Stomach (tissue), 8 donors: ENCODE measurements at regions not wholly inside any gene's neighbourhood (a gene's known extent, or its start where the extent isn't known, plus 50 kb on each side); places are given as distances from the start of the nearest gene placed in this dataset.

Experiments used
- DNase-seq, 2 donors: peaks; one replicate each; pipeline versions ENCODE4 v3.0.0 to v3.0.0-alpha.2; 2013 to 2019
- H3K27ac ChIP-seq, 5 donors: fragments of 200-600 bp in 4 of 5; sonication (generic) in 4 of 5; one replicate each; pipeline ENCODE4 v1.5.1; 2013 to 2019; ENCODE audit warnings: mild to moderate bottlenecking in 1 of 5, moderate library complexity in 1 of 5
- H3K27me3 ChIP-seq, 3 donors: fragments of 200-600 bp; sonication (generic); one replicate each; pipeline ENCODE4 v1.5.1; 2017 to 2019; ENCODE audit warnings: mixed run types in 1 of 3
- H3K36me3 ChIP-seq, 4 donors: fragments of 200-600 bp; sonication (generic); 1 replicate in 3 of 4; 2 replicates in 1 of 4; pipeline ENCODE4 v1.5.1; 2016 to 2019
- H3K4me1 ChIP-seq, 4 donors: fragments of 200-600 bp; sonication (generic); one replicate each; pipeline ENCODE4 v1.5.1; 2016 to 2019
- H3K4me3 ChIP-seq, 4 donors: fragments of 200-600 bp; sonication (generic) in 3 of 4; one replicate each; pipeline ENCODE4 v1.5.1; 2016 to 2019; ENCODE audit warnings: mild to moderate bottlenecking in 1 of 4
- H3K9me3 ChIP-seq, 4 donors: fragments of 200-600 bp; sonication (generic); one replicate each; pipeline ENCODE4 v1.5.1; 2016 to 2019
- EP300 ChIP-seq: sonication (generic); formaldehyde crosslinking; IDR thresholded peaks from one replicate; pipeline ENCODE4 v1.6.1; 2017; ENCODE audit warnings: antibody characterized with exemption
- POLR2A ChIP-seq, 4 donors: fragments of 450-650 bp; IDR thresholded peaks; one replicate each; pipeline ENCODE4 v1.6.1; 2016; ENCODE audit warnings: antibody characterized with exemption in 4 of 4, control low read depth in 2 of 4, mild to moderate bottlenecking in 1 of 4, moderate library complexity in 1 of 4
- POLR2AphosphoS5 ChIP-seq, 3 donors: sonication (generic); formaldehyde crosslinking; IDR thresholded peaks; one replicate each; pipeline ENCODE4 v1.6.1; 2016; ENCODE audit warnings: antibody characterized with exemption in 3 of 3
- WGBS, 5 donors: extraction: QIAGEN DNeasy Blood & Tissue Kit in 3 of 5; methylation state at CpG; one replicate each; pipeline versions ENCODE4 v1.1.5 to v1.1.7; 2013 to 2018; 5-methylcytosine and 5-hydroxymethylcytosine counted together
- intact Hi-C: fragments of 100-400 bp; cut with DNase I; formaldehyde crosslinking; loops from one replicate; pipeline ENCODE4 v1.15.1; 2023; ENCODE audit warnings: low total_unique reads
- TF ChIP-seq, protein P1 (sequence below), 7 experiments: fragments of 450-650 bp in 4 of 7; fragments of 200-600 bp in 3 of 7; sonication (generic) in 3 of 7; IDR thresholded peaks; one replicate each; pipeline ENCODE4 v1.5.1; 2016 to 2019; ENCODE audit warnings: antibody characterized with exemption in 7 of 7, control low read depth in 2 of 7, mild to moderate bottlenecking in 1 of 7
- donor health status: healthy with polysubstance abuse.
- donor health status: Bipolar disorder and iron deficiency.
- donor health status: healthy.

DNA sequence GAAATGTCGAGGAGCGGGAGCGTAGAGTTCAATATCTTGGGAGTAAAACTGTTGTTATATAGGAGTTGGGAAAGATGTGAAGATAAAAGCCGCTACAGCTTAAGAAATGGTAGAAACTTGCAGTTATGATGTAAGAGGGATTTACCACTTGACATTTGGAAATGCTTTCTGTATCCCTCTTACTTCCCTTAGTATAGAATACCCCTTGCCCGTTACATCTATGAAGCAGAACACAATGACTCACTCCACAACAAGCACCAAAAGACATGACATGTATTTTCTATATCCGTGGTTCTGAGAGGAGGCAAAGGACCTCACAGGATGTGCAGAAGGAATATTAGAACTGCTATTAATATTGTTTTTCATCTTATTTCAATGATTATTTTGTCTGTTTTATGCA, 254.2 kb upstream of the NR2F2 start:
- no peak overlapping the region for H3K4me3 ChIP-seq
- no peaks in the 10 kb centered on the region for H3K36me3 ChIP-seq
- no peak for DNase-seq
- no peaks in the 10 kb centered on the region for H3K27me3 ChIP-seq
- H3K4me1 ChIP-seq = no peaks in the 10 kb centered on the region
- no peak for TF ChIP-seq EP300
- intact Hi-C loops = no loop called here
- H3K27ac ChIP-seq = no peak overlapping the region
- 90 to 97% (median 96%) methylated on average over 6 of the region's 6 CpGs for WGBS, 5 donors
- H3K9me3 ChIP-seq = no peaks in the 10 kb centered on the region

DNA sequence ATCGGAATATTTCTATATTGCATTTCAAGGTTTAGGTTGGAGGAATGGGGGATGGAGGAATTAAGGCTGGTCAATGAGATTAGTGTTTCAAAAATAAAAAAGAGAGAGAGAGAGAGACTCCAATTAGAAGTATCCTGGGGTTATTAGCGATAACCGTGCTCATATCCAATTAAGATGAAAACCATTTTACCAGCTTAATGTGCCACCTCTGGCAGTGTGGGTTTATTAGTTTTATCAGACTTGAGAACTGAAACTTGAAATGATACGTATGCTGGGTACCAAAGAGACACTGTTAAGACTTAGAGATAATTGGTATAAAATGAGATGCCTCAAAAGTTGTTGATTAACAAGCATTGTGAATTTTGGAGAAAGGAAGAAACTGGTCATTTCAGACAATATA, 251.5 kb upstream of the NR2F2 start:
- no peak overlapping the region for H3K27ac ChIP-seq
- H3K4me3 ChIP-seq = no peak overlapping the region
- no peaks in the 10 kb centered on the region for H3K27me3 ChIP-seq
- no peaks in the 10 kb centered on the region for H3K4me1 ChIP-seq
- no peak for TF ChIP-seq POLR2AphosphoS5 (IDR thresholded peaks at IDR 0.05)
- TF ChIP-seq, protein P1, sequence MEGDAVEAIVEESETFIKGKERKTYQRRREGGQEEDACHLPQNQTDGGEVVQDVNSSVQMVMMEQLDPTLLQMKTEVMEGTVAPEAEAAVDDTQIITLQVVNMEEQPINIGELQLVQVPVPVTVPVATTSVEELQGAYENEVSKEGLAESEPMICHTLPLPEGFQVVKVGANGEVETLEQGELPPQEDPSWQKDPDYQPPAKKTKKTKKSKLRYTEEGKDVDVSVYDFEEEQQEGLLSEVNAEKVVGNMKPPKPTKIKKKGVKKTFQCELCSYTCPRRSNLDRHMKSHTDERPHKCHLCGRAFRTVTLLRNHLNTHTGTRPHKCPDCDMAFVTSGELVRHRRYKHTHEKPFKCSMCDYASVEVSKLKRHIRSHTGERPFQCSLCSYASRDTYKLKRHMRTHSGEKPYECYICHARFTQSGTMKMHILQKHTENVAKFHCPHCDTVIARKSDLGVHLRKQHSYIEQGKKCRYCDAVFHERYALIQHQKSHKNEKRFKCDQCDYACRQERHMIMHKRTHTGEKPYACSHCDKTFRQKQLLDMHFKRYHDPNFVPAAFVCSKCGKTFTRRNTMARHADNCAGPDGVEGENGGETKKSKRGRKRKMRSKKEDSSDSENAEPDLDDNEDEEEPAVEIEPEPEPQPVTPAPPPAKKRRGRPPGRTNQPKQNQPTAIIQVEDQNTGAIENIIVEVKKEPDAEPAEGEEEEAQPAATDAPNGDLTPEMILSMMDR (IDR thresholded peaks at IDR 0.05) = no peak
- TF ChIP-seq POLR2A (IDR thresholded peaks at IDR 0.05) = no peak
- TF ChIP-seq EP300 = no peak
- no peaks in the 10 kb centered on the region for H3K9me3 ChIP-seq
- 90 to 96% (median 93%) methylated on average over 4 of the region's 4 CpGs for WGBS, 5 donors
- DNase-seq = no peak
- intact Hi-C loops = no loop called here
- no peaks in the 10 kb centered on the region for H3K36me3 ChIP-seq

DNA sequence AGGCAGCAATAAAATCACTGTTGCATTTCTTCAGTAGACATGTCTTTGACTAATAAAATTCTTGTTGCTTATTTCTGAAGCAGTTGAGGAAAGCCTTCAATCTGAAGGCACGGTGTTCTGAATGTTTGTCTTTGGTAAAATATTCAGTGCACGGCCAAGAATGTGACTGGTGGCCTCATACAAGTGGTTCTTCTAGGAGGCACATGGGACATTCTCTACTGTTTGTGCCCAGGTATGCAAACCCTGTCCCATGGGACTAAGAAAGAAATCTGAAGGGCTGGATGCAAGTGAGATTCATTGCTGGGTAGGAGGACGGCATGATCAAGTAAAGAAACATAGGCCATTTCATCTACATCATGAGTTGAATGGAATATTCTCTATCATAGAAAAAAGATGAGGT, 250.6 kb upstream of the NR2F2 start:
- intact Hi-C loops = no loop called here
- Histone ChIP-seq H3K4me3 (no peak overlapping the region), H3K36me3 (no peaks in the 10 kb centered on the region), H3K9me3 (no peaks in the 10 kb centered on the region), H3K27me3 (no peaks in the 10 kb centered on the region), H3K27ac (no peak overlapping the region), H3K4me1 (no peaks in the 10 kb centered on the region)
- TF ChIP-seq POLR2A (IDR thresholded peaks at IDR 0.05) (no peak), POLR2AphosphoS5 (IDR thresholded peaks at IDR 0.05) (no peak), EP300 (no peak)
- TF ChIP-seq, protein P1 (IDR thresholded peaks at IDR 0.05) = no peak
- no peak for DNase-seq
- WGBS, 5 donors = 71 to 86% (median 75%) methylated on average over 3 of the region's 3 CpGs

DNA sequence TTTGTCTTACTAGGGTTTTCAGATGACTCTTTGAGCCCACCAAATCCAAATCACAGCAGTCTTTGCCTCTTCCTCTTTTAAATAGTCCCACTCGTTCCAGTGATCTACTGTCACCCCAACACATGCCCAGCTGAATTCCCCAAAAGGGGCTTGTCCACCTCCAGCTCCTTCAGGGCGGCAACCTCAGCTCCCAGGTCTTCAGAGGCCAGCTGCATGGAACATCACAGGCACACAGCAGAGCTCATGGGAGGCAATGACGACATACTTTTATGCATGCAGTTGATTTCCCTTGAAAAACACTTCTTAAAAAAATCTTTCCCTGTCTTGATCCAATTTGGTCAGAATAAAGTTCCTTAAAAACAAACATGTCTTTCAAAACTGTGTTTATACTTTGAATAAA, 244.3 kb upstream of the NR2F2 start:
- no peaks in the 10 kb centered on the region for H3K9me3 ChIP-seq
- no peak overlapping the region for H3K27ac ChIP-seq
- no peaks in the 10 kb centered on the region for H3K36me3 ChIP-seq
- no peaks in the 10 kb centered on the region for H3K27me3 ChIP-seq
- H3K4me3 ChIP-seq = no peak overlapping the region
- DNase-seq = no peak
- peaks cover 0 to 6% (median 2%) of the 10 kb centered on the region in 4 donors for H3K4me1 ChIP-seq
- no peak for TF ChIP-seq POLR2AphosphoS5 (IDR thresholded peaks at IDR 0.05)
- TF ChIP-seq, protein P1 (IDR thresholded peaks at IDR 0.05) = no peak
- WGBS, 5 donors = 49 to 59% (median 53%) methylated on average over 3 of the region's 3 CpGs
- intact Hi-C loops = no loop called here

DNA sequence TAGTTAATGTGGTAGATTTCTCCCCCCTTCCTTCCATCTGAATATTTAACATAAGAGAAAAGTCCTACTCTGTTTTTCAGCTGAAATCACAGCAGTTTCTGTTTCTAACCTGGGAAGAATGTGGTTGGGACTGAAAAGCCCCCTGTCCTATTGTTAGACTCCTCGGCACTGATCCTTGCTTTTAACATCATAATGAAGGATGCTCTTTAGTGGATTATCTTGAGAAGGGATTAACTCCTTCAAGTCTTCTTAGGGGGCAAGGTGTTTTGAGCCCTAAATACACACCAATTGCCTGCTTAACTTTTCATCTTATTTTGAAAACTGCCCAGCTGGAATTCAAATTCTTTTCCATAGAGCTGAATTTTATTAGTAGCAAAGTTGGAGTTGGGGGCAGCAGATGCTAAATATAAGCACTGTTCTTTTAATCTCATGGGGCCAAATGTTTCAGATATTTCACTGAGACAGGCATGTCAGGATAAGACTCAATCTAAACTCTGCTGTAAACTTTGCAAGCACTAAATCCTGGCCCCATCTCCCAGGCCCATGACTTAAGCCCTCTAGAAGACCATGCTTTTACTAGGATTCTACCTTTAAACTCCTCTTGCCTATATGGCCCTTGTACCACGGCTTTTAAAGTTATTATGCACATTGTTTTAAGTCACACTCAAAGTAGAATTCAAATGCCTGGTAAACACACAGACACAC, 243.2 kb upstream of the NR2F2 start:
- H3K36me3 ChIP-seq = no peaks in the 10 kb centered on the region
- no peak for DNase-seq
- no peaks in the 10 kb centered on the region for H3K9me3 ChIP-seq
- 36 to 44% (median 42%) methylated on average over 2 of the region's 2 CpGs for WGBS, 5 donors
- no peak overlapping the region for H3K4me3 ChIP-seq
- peaks cover 0 to 6% (median 2%) of the 10 kb centered on the region in 4 donors for H3K4me1 ChIP-seq
- TF ChIP-seq POLR2A (IDR thresholded peaks at IDR 0.05) (no peak), POLR2AphosphoS5 (IDR thresholded peaks at IDR 0.05) (no peak), EP300 (no peak)
- TF ChIP-seq, protein P1 (IDR thresholded peaks at IDR 0.05) = no peak
- intact Hi-C loops = no loop called here
- H3K27ac ChIP-seq = peak overlapping the region in 1 of 5 donors; percentile 26
- no peaks in the 10 kb centered on the region for H3K27me3 ChIP-seq
